ENCODE measurements at regions not wholly inside any gene's neighbourhood (a gene's known extent, or its start where the extent isn't known, plus 50 kb on each side); places are given as distances from the start of the nearest gene placed in this dataset.

GRCh38 chr1:68745451-68745850, 248.6 kb upstream of the DEPDC1 start:
- TF ChIP-seq CTCF (IDR thresholded peaks at IDR 0.05; ENCODE audit: low read length) (no peak), EZH2 (IDR thresholded peaks at IDR 0.05; ENCODE audit: borderline replicate concordance, low read length) (no peak)
